ENCODE measurements at regions not wholly inside any gene's neighbourhood (a gene's known extent, or its start where the extent isn't known, plus 50 kb on each side); places are given as distances from the start of the nearest gene placed in this dataset.

DNA sequence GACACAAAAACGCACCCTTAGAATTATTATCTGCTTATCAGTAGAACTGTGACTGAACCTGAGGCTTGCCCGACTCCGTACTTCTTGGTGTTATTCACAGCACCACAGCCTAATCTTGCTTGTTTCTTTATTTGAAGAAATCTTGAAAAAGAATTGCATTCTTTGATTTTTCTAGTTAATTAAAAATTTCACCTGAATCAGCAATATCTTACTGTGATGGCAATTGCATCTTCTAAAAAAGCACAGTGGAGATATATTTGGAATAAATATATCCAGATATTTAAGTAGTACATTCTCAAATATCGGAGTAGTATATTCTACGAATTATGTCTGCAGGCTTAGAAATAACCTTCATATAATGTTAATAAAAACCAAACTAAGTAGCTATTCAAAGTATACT is 90.1 kb upstream of the LYSMD4 start:
- TF ChIP-seq CTCF (IDR thresholded peaks at IDR 0.05; ENCODE audit: borderline replicate concordance, extremely low read depth, low read length, poor library complexity, severe bottlenecking) = no peak
- TF ChIP-seq EZH2 (IDR thresholded peaks at IDR 0.05; ENCODE audit: borderline replicate concordance, low read depth, low read length, severe bottlenecking) = no peak
